SU-DHL-6 (cell line): ENCODE measurements at regions not wholly inside any gene's neighbourhood (a gene's known extent, or its start where the extent isn't known, plus 50 kb on each side); places are given as distances from the start of the nearest gene placed in this dataset.

ENCODE experiments used
- CTCF ChIP-seq: fragments of 200-600 bp; sonication (generic); IDR thresholded peaks from one replicate; pipeline ENCODE4 v1.5.1; 2017; ENCODE audit warnings: antibody characterized with exemption, mild to moderate bottlenecking, low read length, moderate library complexity; ENCODE audit not compliant: insufficient read depth, poor library complexity, severe bottlenecking
- EZH2phosphoT487 ChIP-seq: fragments of 200-600 bp; sonication (generic), shearing (Covaris generic); conservative IDR thresholded peaks from 2 replicates; pipeline ENCODE4 v1.6.1; 2018; ENCODE audit warnings: mild to moderate bottlenecking, antibody characterized with exemption, low read length, moderate library complexity, mixed read lengths

DNA sequence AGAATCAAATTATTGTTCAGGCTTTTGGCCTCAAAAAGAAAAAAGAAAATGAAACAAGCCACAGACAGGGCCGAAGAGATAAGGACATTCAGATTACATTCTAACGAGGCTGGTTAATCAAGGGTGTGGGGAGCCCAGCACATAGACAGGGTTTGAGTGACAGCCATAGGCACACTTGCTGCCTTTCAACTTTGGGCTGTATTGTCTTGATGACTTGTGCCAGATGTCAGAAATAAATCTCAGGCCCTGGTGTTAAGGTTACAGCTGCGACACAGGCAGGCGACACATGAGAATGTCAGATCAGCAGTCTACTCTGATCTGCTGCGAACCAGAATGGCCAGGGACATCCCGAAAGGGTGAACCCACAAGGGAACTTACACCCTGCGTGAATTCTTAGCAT lies 231.2 kb upstream of the ARRDC4 start:
- TF ChIP-seq CTCF: no peak
- no peak for TF ChIP-seq EZH2phosphoT487
